Activated T-cell treated with anti-CD3 and anti-CD28 coated beads, Interleukin-2, amount 50 U/mL, for 24 hours (primary cell): ENCODE measurements at regions not wholly inside any gene's neighbourhood (a gene's known extent, or its start where the extent isn't known, plus 50 kb on each side); places are given as distances from the start of the nearest gene placed in this dataset.
"Not testable (repeated sequence)": the region's sequence is repeated elsewhere in the genome, so short reads cannot be mapped to it uniquely, and the experiment has no call there.

Source experiments
- DNase-seq: peaks from one replicate; pipeline ENCODE4 v3.0.0-alpha.2; 2020
- H3K27ac Mint-ChIP-seq: 2 replicates; pipeline ENCODE4 v1.8.0; 2020; ENCODE audit warnings: mild to moderate bottlenecking, mixed read lengths
- H3K27me3 Mint-ChIP-seq: 2 replicates; pipeline ENCODE4 v1.8.0; 2020; ENCODE audit warnings: mixed read lengths
- H3K36me3 Mint-ChIP-seq: 2 replicates; pipeline ENCODE4 v1.8.0; 2020; ENCODE audit warnings: low read depth, mixed read lengths
- H3K4me1 Mint-ChIP-seq: 2 replicates; pipeline ENCODE4 v1.8.0; 2020; ENCODE audit warnings: low read depth, mixed read lengths
- H3K4me3 Mint-ChIP-seq: 2 replicates; pipeline ENCODE4 v1.8.0; 2020; ENCODE audit warnings: mild to moderate bottlenecking, moderate library complexity, mixed read lengths
- H3K9me3 Mint-ChIP-seq: 2 replicates; pipeline ENCODE4 v1.8.0; 2020; ENCODE audit warnings: mixed read lengths

DNA sequence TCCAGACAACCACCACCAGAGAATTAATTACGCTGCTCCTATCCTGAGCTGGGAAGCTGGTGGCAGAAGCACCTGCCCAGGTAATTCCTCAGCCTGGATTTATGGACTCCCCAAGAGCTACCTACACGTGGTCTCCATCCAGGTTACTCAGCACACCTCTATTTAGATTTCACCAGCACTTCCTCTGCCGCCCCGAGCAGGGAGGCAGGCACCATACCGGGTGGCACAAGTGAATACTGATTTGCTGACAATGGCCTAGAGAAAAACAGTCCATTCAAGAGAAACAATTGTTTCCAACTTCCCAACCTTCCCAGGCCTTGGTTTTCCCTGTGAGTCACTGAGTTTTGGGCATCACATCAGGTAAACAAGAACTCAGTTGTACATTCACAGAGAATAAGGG, 134.3 kb downstream of the MATN1 start:
- H3K36me3 Mint-ChIP-seq = no peaks in the 10 kb centered on the region
- no peak overlapping the region for H3K4me3 Mint-ChIP-seq
- peaks cover 81% of the 10 kb centered on the region for H3K27me3 Mint-ChIP-seq
- no peak overlapping the region for H3K27ac Mint-ChIP-seq
- peaks cover 10% of the 10 kb centered on the region for H3K9me3 Mint-ChIP-seq
- no peak for DNase-seq
- H3K4me1 Mint-ChIP-seq = no peaks in the 10 kb centered on the region

DNA sequence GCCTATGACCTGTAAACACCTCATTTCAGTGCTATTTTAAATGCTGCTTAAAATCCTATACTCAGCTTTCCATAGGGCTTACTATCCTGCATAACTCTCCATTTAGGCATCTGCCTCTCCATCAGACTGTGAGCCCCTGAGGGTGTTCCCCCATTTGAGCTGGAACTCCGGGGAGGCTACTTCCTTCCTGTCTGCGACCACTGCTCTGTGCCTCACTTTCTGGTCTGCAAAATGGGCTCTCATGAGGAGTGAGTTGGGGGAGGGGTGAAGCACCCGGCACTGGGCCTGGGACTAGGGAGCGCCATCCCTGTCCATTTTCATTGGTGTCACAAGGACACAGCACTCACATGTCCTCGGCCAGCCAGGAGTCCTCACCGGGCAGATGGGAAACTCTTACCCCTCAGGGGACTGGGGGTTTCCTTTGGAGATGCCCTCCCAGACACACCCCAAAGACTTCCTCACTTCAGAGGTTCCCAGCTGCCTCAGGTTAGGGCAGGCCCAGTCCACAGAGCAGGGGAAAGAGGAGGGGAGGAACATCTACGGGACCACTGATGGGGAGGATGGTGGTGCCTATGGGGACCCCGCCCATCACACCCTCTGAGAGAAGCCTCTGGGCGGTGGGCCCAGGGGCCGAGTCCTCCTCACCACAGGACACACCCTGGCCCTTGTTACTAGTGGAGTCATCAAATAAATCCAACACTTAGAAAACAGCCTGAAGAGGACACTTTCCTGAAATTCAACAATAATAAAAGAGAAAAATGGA, 134.9 kb downstream of the MATN1 start:
- H3K27ac Mint-ChIP-seq = no peak overlapping the region
- H3K4me3 Mint-ChIP-seq = no peak overlapping the region
- H3K4me1 Mint-ChIP-seq = no peaks in the 10 kb centered on the region
- peaks cover 82% of the 10 kb centered on the region for H3K27me3 Mint-ChIP-seq
- H3K36me3 Mint-ChIP-seq = no peaks in the 10 kb centered on the region
- peaks cover 10% of the 10 kb centered on the region for H3K9me3 Mint-ChIP-seq
- DNase-seq = no peak

DNA sequence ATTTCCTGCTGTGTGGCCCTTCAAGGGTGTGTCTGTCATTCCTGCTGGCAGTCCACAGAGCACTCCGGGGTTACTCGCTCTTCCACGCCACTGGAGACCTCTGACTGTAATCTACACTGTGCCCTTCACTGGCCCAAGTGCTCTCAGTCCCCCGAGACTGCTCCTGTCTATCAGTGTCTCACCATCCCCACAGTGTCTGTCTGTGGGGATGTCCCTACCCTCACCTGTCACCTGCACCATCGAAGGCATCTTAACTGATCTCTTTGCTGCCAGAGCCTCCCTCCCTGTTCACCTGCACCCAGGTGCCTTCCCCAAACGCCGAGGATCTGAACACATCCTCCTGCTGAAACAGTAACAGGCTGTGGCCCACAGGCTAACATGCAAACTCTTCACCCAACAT, 136.7 kb downstream of the MATN1 start:
- H3K27me3 Mint-ChIP-seq = peaks cover 86% of the 10 kb centered on the region
- no peak for DNase-seq
- H3K4me3 Mint-ChIP-seq = no peak overlapping the region
- no peaks in the 10 kb centered on the region for H3K36me3 Mint-ChIP-seq
- no peak overlapping the region for H3K27ac Mint-ChIP-seq
- H3K4me1 Mint-ChIP-seq = no peaks in the 10 kb centered on the region
- peaks cover 4% of the 10 kb centered on the region for H3K9me3 Mint-ChIP-seq

DNA sequence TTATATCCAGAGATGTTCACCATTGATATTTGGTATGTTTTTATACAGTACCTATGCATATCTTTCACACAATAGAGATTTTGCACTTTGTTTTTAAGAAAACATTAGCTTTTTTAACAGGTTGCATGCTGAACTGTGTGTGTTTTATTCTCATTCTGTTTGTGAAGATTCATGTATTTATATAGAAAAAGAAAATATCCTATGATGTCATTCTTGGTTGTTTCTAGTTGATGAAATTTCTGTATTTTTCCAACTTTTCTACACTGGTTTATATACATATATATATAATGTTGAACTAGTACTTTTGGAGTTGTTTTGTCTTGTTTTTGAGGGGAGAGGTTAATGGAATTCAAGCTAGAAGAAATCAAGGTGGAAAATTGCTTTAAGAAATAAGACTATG, 143.8 kb downstream of the MATN1 start:
- H3K27me3 Mint-ChIP-seq = peaks cover 31% of the 10 kb centered on the region
- H3K4me1 Mint-ChIP-seq = no peaks in the 10 kb centered on the region
- no peak overlapping the region for H3K4me3 Mint-ChIP-seq
- no peaks in the 10 kb centered on the region for H3K36me3 Mint-ChIP-seq
- DNase-seq = no peak
- peaks cover 4% of the 10 kb centered on the region for H3K9me3 Mint-ChIP-seq
- H3K27ac Mint-ChIP-seq = no peak overlapping the region

DNA sequence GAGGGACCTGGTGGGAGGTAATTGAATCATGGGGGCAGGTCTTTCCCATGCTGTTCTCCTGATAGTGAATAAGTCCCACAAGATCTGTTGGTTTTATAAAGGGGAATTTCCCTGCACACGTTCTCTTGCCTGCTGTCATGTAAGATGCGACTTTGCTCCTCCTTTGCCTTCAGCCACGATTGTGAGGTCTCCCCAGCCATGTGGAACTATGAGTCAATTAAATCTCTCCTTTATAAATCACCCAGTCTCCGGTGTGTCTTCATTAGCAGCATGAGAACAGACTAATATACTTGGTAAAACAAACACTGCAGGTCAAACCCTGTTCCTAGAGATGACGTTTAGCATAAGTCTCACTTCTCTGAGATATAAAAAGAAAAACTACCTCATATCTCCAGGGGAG, 148.3 kb downstream of the MATN1 start:
- Mint-ChIP-seq H3K4me1 (no peaks in the 10 kb centered on the region), H3K36me3 (no peaks in the 10 kb centered on the region), H3K9me3 (no peaks in the 10 kb centered on the region), H3K27me3 (peaks cover 27% of the 10 kb centered on the region), H3K27ac (no peak overlapping the region), H3K4me3 (no peak overlapping the region)
- DNase-seq = no peak

DNA sequence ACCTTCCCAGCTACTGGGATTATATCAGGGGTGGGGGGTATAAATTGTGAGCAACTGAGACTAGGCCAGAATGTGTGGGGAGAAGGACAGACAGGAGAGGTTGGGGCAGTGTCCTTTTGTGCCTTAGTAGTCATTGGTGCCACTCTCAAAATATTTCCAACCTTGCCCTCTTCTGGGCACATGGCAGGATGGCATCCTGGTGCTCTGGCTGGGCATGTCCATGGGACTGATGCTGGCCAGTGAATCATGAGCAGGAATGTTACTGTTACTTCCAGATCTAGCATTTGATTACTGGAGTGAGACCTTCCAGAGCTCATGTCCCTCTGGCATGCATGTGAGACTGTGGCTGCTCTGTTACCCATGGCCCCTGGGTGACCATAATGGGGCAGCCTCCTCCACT, 151.2 kb downstream of the MATN1 start:
- no peaks in the 10 kb centered on the region for H3K9me3 Mint-ChIP-seq
- no peaks in the 10 kb centered on the region for H3K36me3 Mint-ChIP-seq
- DNase-seq = no peak
- no peak overlapping the region for H3K4me3 Mint-ChIP-seq
- H3K4me1 Mint-ChIP-seq = no peaks in the 10 kb centered on the region
- peaks cover 37% of the 10 kb centered on the region for H3K27me3 Mint-ChIP-seq
- H3K27ac Mint-ChIP-seq = no peak overlapping the region

DNA sequence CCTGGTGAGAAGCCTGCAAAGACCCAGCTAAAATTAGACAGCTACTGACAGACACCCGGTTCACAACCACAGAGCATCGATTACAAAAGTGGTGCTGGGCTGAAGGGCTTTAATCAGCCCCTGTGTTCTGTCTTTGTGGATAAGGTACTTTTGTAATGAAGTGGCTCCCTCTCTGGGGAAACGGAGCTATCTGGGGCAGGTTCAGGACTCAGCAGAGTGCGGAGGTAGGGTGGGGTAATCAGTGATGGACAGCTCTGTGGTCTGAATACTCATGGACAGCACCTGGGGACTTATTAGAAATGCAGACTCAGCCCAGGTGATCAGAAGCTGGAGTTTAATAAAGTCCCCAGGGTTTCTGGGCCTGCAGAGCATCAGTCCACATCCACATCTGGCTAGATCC, 152.0 kb downstream of the MATN1 start:
- DNase-seq = no peak
- Mint-ChIP-seq H3K4me1 (no peaks in the 10 kb centered on the region), H3K9me3 (no peaks in the 10 kb centered on the region), H3K4me3 (no peak overlapping the region), H3K36me3 (no peaks in the 10 kb centered on the region), H3K27me3 (peaks cover 37% of the 10 kb centered on the region), H3K27ac (no peak overlapping the region)

DNA sequence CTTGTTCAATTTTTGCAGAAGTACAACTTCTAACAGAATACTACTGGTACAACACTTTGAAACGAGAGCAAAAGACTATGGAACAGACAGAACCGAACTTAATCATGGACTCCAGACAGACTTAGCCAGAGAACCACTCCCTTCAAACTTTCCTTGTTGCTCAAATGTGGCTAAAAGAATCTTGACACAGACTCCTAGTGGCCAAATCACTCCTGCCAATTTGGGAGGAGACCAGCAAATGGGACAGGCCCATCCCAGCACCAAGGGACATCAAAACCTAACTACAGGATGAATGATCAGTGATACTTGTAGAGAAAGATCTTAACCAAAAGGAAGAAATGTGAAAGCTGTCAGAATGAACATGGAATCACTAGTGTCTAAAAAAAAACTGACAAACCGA, 154.0 kb downstream of the MATN1 start:
- Mint-ChIP-seq H3K27me3 (peaks cover 40% of the 10 kb centered on the region), H3K4me3 (no peak overlapping the region), H3K4me1 (no peaks in the 10 kb centered on the region), H3K36me3 (no peaks in the 10 kb centered on the region), H3K27ac (no peak overlapping the region), H3K9me3 (no peaks in the 10 kb centered on the region)
- no peak for DNase-seq

DNA sequence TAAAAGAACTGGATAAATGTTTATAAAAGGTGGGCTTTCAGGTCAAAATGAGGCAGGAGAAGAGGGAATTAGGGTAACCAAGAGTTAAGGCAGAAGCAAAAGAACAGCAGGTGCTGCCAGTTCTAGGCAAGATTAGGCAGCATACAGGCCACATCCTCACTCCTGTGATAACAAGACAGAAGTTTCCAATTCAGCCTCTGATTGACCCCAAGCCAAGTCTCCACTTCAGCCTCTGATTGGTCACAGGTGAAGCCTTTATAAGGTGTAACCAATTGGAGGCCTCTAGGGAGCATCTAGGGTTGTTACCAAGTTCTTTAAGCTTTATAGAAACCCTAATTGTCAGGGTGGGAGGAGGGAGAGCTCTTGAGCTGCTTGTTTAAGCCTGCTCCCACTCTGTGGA, 160.8 kb downstream of the MATN1 start:
- no peak overlapping the region for H3K27ac Mint-ChIP-seq
- no peak for DNase-seq
- H3K9me3 Mint-ChIP-seq = peaks cover 25% of the 10 kb centered on the region
- no peaks in the 10 kb centered on the region for H3K4me1 Mint-ChIP-seq
- no peaks in the 10 kb centered on the region for H3K36me3 Mint-ChIP-seq
- H3K27me3 Mint-ChIP-seq = peaks cover 8% of the 10 kb centered on the region
- H3K4me3 Mint-ChIP-seq = no peak overlapping the region

DNA sequence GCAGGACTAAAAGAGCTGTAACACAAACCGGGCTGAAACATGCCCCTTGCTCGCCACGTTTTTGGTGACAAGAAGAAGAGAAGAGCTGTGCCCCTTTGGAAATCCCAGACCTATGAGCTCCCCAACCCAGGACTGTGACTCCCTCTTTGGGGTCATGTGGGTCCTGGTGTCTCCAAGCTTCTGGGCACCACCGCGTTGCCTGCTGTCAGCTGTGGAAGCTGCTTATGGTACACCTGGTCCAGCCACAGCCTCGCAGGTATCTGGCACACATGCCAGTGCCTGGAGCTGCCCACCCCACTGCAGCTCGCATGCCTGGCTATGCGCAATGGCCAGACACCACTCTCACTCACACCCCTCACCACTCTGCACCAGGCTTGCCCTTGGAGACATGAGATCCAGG, 171.8 kb downstream of the MATN1 start:
- Mint-ChIP-seq H3K4me1 (no peaks in the 10 kb centered on the region), H3K9me3 (no peaks in the 10 kb centered on the region), H3K4me3 (no peak overlapping the region), H3K27me3 (peaks cover 17% of the 10 kb centered on the region), H3K27ac (no peak overlapping the region), H3K36me3 (no peaks in the 10 kb centered on the region)
- DNase-seq = no peak

DNA sequence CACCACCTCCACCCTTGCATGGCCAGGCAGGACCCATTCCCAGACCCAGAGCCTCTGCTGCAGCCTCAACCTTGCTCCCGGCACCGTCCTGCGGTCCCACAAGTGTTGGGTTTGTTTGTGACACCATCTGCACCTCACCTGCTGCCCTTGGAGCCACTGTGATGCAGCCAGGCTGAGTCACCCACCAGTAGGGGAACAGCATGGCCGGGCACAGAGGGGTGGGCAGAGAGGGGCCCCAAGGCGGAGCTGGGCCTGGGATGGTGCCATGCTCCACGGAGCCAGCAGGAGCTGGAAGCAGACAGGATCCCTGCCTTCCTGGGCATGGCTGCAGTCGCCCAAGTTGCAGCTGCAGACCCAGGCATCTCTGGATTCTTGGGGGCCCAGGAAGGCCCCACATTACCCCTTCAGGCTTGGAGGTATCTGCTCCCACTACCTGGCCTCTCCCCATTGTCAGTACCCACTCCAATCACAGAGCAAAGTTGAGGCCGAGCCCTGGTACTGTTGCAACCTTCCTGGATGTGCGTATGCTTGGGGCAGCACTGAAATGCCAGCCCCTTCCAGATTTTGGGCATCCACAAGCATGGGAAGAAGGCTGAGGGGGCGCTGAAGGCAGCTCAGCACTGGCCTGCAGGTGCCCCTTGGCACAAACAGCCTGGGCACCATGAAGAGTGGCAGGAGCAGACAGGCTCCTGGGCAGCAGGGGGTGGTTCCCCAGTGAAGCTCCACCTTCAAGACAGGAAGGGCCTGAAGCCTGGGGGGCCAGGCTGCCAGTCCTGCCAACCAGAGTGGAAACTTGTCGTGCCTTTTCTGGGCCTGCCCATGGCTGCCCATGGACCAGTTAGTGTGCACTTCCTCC, 172.8 kb downstream of the MATN1 start:
- no peaks in the 10 kb centered on the region for H3K9me3 Mint-ChIP-seq
- H3K4me1 Mint-ChIP-seq = no peaks in the 10 kb centered on the region
- no peak overlapping the region for H3K27ac Mint-ChIP-seq
- DNase-seq = no peak
- H3K4me3 Mint-ChIP-seq = no peak overlapping the region
- no peaks in the 10 kb centered on the region for H3K36me3 Mint-ChIP-seq
- peaks cover 17% of the 10 kb centered on the region for H3K27me3 Mint-ChIP-seq

DNA sequence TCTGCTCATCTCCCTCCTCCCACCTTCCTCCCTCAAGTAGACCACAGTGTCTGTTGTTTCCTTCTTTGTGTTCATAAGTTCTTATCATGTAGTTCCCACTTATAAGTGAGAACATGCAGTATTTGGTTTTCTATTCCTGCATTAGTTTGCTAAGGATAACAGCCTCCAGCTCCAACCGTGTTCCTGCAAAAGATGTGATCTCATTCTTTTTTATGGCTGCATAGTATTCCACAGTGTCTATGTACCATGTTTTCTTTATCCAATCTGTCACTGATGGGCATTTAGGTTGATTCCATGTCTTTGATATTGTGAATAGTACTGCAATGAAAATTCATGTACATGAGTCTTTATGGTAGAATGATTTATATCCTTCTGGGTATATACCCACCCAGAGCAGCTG, 173.5 kb downstream of the MATN1 start:
- not testable (repeated sequence) for H3K9me3 Mint-ChIP-seq, H3K36me3 Mint-ChIP-seq, H3K27ac Mint-ChIP-seq, DNase-seq, H3K4me1 Mint-ChIP-seq, H3K4me3 Mint-ChIP-seq
- peaks cover 14% of the 10 kb centered on the region for H3K27me3 Mint-ChIP-seq

DNA sequence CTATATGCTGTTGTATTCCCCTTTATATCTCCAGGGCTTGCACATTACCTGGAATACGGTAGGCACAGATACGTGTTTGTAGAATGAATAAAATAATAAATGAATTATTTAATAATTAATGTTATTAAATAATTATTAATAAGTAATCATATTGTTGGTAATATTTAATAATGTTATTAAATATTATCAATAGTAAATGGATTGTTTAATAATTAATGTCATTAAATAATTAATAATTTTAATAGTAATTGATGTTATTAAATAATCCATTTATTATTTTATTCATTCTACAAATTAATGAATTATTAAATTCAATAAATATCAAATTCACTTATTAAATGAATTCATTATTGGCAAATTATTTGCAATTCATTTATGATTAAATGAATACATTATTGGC, 175.1 kb downstream of the MATN1 start:
- H3K4me3 Mint-ChIP-seq = no peak overlapping the region
- H3K36me3 Mint-ChIP-seq = no peaks in the 10 kb centered on the region
- no peaks in the 10 kb centered on the region for H3K4me1 Mint-ChIP-seq
- no peaks in the 10 kb centered on the region for H3K9me3 Mint-ChIP-seq
- no peak for DNase-seq
- H3K27me3 Mint-ChIP-seq = peaks cover 13% of the 10 kb centered on the region
- H3K27ac Mint-ChIP-seq = no peak overlapping the region

DNA sequence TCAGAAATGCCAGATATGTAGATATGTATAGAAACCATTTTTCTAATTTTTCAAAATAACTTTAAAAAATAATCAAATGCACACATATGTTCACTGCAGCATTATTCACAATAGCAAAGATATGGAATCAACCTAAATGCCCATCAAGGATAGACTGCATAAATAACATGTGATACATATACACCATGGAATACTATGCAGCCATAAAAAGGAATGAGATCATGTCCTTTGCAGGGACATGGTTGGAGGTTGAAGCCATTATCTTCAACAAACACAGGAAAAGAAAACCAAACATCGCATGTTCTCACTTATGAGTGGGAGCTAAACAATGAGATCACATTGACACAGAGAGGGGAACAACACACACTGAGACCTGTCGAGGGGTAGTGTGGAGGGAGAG, 176.1 kb downstream of the MATN1 start:
- H3K9me3 Mint-ChIP-seq, H3K27ac Mint-ChIP-seq, H3K4me1 Mint-ChIP-seq, DNase-seq, H3K4me3 Mint-ChIP-seq, H3K36me3 Mint-ChIP-seq: not testable (repeated sequence)
- H3K27me3 Mint-ChIP-seq = peaks cover 13% of the 10 kb centered on the region

DNA sequence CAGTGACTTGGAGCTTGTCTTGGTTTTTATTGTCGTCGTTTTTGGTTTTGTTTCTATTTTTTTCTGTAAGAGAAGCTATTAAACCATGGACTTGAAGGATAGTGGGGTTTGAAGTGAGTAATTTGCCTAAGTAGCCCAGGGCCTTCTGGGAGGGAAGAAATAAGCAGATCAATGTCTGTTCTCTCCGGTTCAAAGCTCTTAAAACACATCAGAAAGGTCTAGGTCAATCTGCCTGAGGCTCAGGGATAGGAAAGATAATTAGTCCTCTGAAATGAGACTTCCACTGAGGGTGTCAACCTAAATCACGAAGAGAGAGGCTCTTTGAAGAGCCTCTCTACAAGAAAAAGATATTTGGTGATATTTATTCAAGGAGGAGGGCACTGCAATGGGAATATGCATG, 178.0 kb downstream of the MATN1 start:
- Mint-ChIP-seq H3K4me1 (no peaks in the 10 kb centered on the region), H3K9me3 (no peaks in the 10 kb centered on the region), H3K4me3 (no peak overlapping the region), H3K36me3 (no peaks in the 10 kb centered on the region), H3K27me3 (peaks cover 16% of the 10 kb centered on the region), H3K27ac (no peak overlapping the region)
- no peak for DNase-seq
